NCI-H82 treated with DMSO at 0.1 percent for 48 hours (cell line): ENCODE measurements at regions not wholly inside any gene's neighbourhood (a gene's known extent, or its start where the extent isn't known, plus 50 kb on each side); places are given as distances from the start of the nearest gene placed in this dataset.

Experiments used
- DNase-seq: peaks from one replicate; lab custom pipeline; 2025; ENCODE audit not compliant: unreplicated experiment; lab: John Stamatoyannopoulos, UW

GRCh38 chr3:147744967-147745366, 335.8 kb downstream of the ZIC1 start:
- no peak for DNase-seq

- no peak for DNase-seq
Measured at GRCh38 chr3:147755310-147755709, 346.1 kb downstream of the ZIC1 start.

GRCh38 chr3:147756476-147756875, 347.3 kb downstream of the ZIC1 start:
- DNase-seq, result no peak

- DNase-seq, result no peak
Measured at GRCh38 chr3:147757866-147758265, 348.7 kb downstream of the ZIC1 start.

GRCh38 chr3:147758771-147759170, 349.6 kb downstream of the ZIC1 start:
- no peak for DNase-seq

- DNase-seq, result no peak
Measured at GRCh38 chr3:147760085-147760484, 350.9 kb downstream of the ZIC1 start.

GRCh38 chr3:147760941-147761340, 351.8 kb downstream of the ZIC1 start:
- DNase-seq, result no peak

- no peak for DNase-seq
Measured at GRCh38 chr3:147773116-147773630, 364.0 kb downstream of the ZIC1 start.

- DNase-seq, result no peak
Measured at GRCh38 chr3:147775411-147775810, 366.2 kb downstream of the ZIC1 start.

GRCh38 chr3:147775816-147776530, 366.8 kb downstream of the ZIC1 start:
- no peak for DNase-seq

GRCh38 chr3:147793841-147794240, 384.7 kb downstream of the ZIC1 start:
- DNase-seq, result no peak

- DNase-seq, result no peak
Measured at GRCh38 chr3:147794596-147794995, 385.4 kb downstream of the ZIC1 start.

- no peak for DNase-seq
Measured at GRCh38 chr3:147795418-147795817, 386.3 kb downstream of the ZIC1 start.

- no peak for DNase-seq
Measured at GRCh38 chr3:147797095-147797494, 387.9 kb downstream of the ZIC1 start.

GRCh38 chr3:147799601-147800000, 390.4 kb downstream of the ZIC1 start:
- no peak for DNase-seq

- DNase-seq, result no peak
Measured at GRCh38 chr3:147807776-147808175, 398.6 kb downstream of the ZIC1 start.

GRCh38 chr3:147809206-147809605, 400.0 kb downstream of the ZIC1 start:
- no peak for DNase-seq

- no peak for DNase-seq
Measured at GRCh38 chr3:147812186-147812911, 403.2 kb downstream of the ZIC1 start.

- no peak for DNase-seq
Measured at GRCh38 chr3:147813256-147813655, 404.1 kb downstream of the ZIC1 start.

- DNase-seq, result no peak
Measured at GRCh38 chr3:147816752-147817151, 407.6 kb downstream of the ZIC1 start.

- DNase-seq, result no peak
Measured at GRCh38 chr3:147832611-147833010, 423.4 kb downstream of the ZIC1 start.

- DNase-seq, result no peak
Measured at GRCh38 chr3:147836330-147836729, 427.2 kb downstream of the ZIC1 start.
